ENCODE measurements at regions not wholly inside any gene's neighbourhood (a gene's known extent, or its start where the extent isn't known, plus 50 kb on each side); places are given as distances from the start of the nearest gene placed in this dataset.

DNA sequence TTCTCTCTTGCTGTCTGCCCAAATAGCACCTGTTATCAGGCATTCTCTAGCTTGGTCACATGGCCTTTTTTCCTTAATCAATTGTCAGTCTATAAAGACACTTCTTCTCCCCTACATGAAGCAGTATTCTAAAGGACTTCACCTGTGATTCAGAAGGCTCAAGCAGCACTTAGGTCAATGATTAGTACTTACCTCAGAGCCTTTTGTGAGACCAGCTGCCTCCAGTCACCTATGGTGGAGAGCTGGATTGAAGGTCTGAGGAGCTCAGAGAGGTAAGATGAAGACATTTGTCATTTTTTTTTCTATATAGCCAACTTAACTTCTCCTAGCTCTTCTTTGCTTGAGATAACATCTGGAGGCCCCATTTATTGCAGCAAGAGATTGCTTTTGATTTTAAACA is 278.3 kb upstream of the PCSK5 start:
- TF ChIP-seq, protein P1, sequence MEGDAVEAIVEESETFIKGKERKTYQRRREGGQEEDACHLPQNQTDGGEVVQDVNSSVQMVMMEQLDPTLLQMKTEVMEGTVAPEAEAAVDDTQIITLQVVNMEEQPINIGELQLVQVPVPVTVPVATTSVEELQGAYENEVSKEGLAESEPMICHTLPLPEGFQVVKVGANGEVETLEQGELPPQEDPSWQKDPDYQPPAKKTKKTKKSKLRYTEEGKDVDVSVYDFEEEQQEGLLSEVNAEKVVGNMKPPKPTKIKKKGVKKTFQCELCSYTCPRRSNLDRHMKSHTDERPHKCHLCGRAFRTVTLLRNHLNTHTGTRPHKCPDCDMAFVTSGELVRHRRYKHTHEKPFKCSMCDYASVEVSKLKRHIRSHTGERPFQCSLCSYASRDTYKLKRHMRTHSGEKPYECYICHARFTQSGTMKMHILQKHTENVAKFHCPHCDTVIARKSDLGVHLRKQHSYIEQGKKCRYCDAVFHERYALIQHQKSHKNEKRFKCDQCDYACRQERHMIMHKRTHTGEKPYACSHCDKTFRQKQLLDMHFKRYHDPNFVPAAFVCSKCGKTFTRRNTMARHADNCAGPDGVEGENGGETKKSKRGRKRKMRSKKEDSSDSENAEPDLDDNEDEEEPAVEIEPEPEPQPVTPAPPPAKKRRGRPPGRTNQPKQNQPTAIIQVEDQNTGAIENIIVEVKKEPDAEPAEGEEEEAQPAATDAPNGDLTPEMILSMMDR (IDR thresholded peaks at IDR 0.05; ENCODE audit: control insufficient read depth, extremely low read depth, insufficient read depth): no peak
- no peak overlapping the region for H3K4me3 ChIP-seq (ENCODE audit: low read depth, low read length)
- no peak for DNase-seq (ENCODE audit: low read depth)

DNA sequence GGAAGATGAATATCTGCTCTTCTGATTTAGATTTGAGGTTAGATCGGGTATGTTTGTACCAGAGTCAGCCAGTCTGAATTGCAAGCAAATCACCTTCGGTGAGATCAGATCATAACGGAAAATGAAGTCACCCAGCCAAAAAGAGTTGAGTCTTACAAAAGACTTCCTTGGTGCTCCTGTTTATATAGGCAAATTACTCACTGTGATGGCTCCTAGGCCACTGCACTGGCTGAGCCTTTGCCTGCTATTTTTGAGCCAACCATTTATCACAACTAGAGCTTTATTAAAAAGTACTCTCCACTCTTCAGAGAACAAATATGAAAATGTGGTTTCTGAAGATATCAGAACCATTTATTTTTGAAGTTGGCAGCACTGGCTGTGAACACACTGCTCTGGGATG is 277.7 kb upstream of the PCSK5 start:
- H3K4me3 ChIP-seq (ENCODE audit: low read depth, low read length): no peak overlapping the region
- no peak for DNase-seq (ENCODE audit: low read depth)
- TF ChIP-seq, protein P1 (IDR thresholded peaks at IDR 0.05; ENCODE audit: control insufficient read depth, extremely low read depth, insufficient read depth): no peak

DNA sequence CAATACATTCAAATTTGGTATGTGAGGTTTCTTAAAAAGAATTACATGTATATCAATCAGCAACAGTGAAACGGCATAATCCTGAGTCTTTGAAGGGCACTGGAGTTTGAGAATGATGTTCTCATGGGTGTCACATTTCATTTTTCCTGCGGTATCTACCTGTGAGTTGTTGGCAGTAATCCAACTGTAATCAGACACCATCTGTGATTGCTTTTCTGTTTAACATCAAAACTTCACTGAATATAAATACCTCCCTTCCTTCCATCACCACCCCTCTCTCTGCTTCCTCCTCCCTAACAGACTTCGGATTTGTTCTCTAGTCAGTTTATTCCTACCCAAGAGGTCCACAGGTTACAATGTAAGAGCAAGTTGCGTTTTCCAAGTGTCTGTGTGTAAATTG is 275.2 kb upstream of the PCSK5 start:
- TF ChIP-seq, protein P1 (IDR thresholded peaks at IDR 0.05; ENCODE audit: control insufficient read depth, extremely low read depth, insufficient read depth): no peak
- DNase-seq (ENCODE audit: low read depth): peak; percentile 23
- H3K4me3 ChIP-seq (ENCODE audit: low read depth, low read length): no peak overlapping the region

DNA sequence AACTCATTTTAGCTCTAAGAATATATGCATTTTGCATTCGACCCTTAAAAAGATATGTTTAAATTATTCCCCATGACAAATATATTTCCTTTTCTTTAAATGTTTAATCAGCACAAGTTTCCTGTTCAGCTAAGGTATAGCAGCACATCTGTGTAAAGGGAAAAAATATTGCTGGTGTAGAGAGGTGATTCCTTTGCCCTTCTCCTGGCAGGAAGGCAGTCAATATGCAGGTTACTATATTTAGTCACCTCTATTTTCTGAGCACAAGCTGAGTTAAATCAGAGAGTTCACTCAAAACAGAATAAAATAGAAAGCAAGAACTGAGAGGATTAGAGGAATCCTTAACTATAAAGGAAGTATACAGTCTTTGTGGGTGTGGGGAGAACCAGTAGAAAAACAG is 274.4 kb upstream of the PCSK5 start:
- TF ChIP-seq, protein P1 (IDR thresholded peaks at IDR 0.05; ENCODE audit: control insufficient read depth, extremely low read depth, insufficient read depth): no peak
- H3K4me3 ChIP-seq (ENCODE audit: low read depth, low read length): no peak overlapping the region
- no peak for DNase-seq (ENCODE audit: low read depth)

DNA sequence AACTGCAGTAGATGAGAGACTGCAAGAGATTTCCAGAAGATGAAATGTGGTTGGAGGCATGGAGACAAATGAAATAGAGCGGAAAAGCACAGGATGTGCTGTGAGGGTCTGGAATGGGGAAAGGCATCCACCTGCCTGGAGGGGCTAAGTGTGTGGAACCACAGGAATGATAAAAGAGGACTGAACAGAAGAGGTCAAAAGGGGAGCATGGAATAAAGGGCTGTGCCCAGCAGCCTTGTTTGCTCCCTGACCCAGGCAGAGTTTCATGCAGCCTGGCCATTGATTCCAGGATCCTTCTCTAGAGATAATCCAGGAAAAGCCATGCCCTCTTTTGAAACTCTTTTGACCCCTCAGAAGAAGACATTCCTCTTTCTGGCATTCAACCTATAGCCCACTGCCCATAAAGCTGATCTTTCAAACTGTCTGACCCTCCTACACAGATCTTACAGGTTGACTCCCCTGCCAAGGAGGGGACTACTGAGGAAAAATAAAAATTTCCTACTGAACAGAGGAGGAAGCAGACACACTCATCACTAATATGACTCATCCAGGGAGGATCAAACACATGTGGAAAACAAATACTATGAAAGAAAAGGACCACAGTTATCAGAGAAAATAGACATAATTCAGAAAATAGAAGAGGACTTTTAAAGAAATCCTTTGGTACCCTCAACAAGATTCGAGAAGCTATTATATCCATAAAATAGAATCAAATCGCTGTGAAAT is 273.5 kb upstream of the PCSK5 start:
- no peak for DNase-seq (ENCODE audit: low read depth)
- H3K4me3 ChIP-seq (ENCODE audit: low read depth, low read length): no peak overlapping the region
- TF ChIP-seq, protein P1 (IDR thresholded peaks at IDR 0.05; ENCODE audit: control insufficient read depth, extremely low read depth, insufficient read depth): no peak

DNA sequence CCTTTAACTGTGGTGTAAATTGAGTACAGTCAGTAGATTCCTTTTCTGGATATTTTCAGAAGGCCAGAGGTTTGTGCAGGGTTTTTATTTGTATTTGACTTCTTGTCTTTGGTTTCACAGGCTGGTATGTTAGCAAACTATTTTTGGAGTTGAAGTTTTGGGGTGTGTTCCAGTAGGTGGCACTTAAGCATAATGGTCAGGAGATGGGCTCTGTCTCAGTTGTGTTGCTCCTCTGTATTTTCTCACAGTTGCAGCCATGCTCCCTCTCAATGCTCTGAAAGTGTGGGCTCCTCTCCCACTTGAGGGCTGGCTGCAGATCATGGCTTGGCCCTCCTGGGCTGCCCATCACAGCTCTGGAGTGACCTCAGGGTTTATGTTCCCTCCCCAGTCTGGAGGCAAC is 267.0 kb upstream of the PCSK5 start:
- H3K4me3 ChIP-seq (ENCODE audit: low read depth, low read length): no peak overlapping the region
- no peak for DNase-seq (ENCODE audit: low read depth)
- TF ChIP-seq, protein P1 (IDR thresholded peaks at IDR 0.05; ENCODE audit: control insufficient read depth, extremely low read depth, insufficient read depth): no peak

DNA sequence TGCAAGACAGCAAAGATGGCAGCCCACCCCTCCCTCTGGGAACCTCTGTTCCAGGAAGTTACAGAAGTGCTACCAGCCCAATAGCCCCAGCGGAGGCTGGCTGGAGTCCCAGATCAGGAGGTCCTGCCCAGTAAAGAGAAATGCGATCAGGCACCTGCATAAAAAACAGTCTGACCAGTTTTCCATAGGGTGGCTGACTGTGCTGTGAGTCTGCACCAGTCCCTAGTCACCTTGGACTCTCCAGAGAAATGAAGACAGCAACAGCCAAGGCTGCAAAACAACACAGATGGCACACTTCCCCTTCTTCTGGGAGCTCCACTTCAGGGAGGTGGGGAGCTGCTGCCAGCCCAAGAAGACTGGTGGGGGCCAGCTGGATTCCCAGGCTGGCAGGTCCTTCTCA is 265.5 kb upstream of the PCSK5 start:
- DNase-seq (ENCODE audit: low read depth): peak; percentile 34
- no peak overlapping the region for H3K4me3 ChIP-seq (ENCODE audit: low read depth, low read length)
- TF ChIP-seq, protein P1 (IDR thresholded peaks at IDR 0.05; ENCODE audit: control insufficient read depth, extremely low read depth, insufficient read depth): no peak
